Calu3 (cell line): ENCODE measurements at regions not wholly inside any gene's neighbourhood (a gene's known extent, or its start where the extent isn't known, plus 50 kb on each side); places are given as distances from the start of the nearest gene placed in this dataset.
A peak's percentile ranks its signal among the peaks of the same experiment; 100 is the strongest.

Experiments
- BruUV-seq: library from RNA; stranded (reverse); fragments of 400-500 nt; replicated peaks from 2 replicates; lab custom pipeline; 2021; lab: Mats Ljungman, UMichigan
- CTCF ChIA-PET: fragments of 300-600 bp; sonication (Branson Sonifier 250); formaldehyde crosslinking; loops from one replicate; lab custom pipeline; 2022; ENCODE audit warnings: antibody characterized with exemption; lab: Charles Lee
- DNase-seq: peaks from one replicate; pipeline ENCODE4 v3.0.0; 2022
- H3K27ac Mint-ChIP-seq: one replicate; pipeline ENCODE4 v1.8.0; 2022; ENCODE audit warnings: mixed read lengths; ENCODE audit not compliant: unreplicated experiment
- H3K27me3 Mint-ChIP-seq: one replicate; pipeline ENCODE4 v1.8.0; 2022; ENCODE audit warnings: mixed read lengths; ENCODE audit not compliant: unreplicated experiment
- H3K36me3 Mint-ChIP-seq: one replicate; pipeline ENCODE4 v1.8.0; 2022; ENCODE audit warnings: mild to moderate bottlenecking, moderate library complexity, mixed read lengths; ENCODE audit not compliant: insufficient read depth, unreplicated experiment
- H3K4me1 Mint-ChIP-seq: one replicate; pipeline ENCODE4 v1.8.0; 2022; ENCODE audit warnings: mild to moderate bottlenecking, low read depth, mixed read lengths; ENCODE audit not compliant: unreplicated experiment
- H3K4me3 Mint-ChIP-seq: one replicate; pipeline ENCODE4 v1.8.0; 2022; ENCODE audit warnings: mild to moderate bottlenecking, low read depth, moderate library complexity, mixed read lengths; ENCODE audit not compliant: unreplicated experiment
- H3K9me3 Mint-ChIP-seq: one replicate; pipeline ENCODE4 v1.8.0; 2022; ENCODE audit warnings: low read depth, mixed read lengths; ENCODE audit not compliant: unreplicated experiment
- intact Hi-C: fragments of 100-400 bp; cut with micrococcal nuclease; formaldehyde crosslinking; loops from one replicate; pipeline ENCODE4 v1.10.0; 2022; ENCODE audit not compliant: unreplicated experiment
- TF ChIP-seq, protein P1 (sequence below): fragments of 200-600 bp; IDR thresholded peaks from one replicate; pipeline ENCODE4 v1.8.0; 2022; ENCODE audit warnings: antibody characterized with exemption; ENCODE audit not compliant: unreplicated experiment

DNA sequence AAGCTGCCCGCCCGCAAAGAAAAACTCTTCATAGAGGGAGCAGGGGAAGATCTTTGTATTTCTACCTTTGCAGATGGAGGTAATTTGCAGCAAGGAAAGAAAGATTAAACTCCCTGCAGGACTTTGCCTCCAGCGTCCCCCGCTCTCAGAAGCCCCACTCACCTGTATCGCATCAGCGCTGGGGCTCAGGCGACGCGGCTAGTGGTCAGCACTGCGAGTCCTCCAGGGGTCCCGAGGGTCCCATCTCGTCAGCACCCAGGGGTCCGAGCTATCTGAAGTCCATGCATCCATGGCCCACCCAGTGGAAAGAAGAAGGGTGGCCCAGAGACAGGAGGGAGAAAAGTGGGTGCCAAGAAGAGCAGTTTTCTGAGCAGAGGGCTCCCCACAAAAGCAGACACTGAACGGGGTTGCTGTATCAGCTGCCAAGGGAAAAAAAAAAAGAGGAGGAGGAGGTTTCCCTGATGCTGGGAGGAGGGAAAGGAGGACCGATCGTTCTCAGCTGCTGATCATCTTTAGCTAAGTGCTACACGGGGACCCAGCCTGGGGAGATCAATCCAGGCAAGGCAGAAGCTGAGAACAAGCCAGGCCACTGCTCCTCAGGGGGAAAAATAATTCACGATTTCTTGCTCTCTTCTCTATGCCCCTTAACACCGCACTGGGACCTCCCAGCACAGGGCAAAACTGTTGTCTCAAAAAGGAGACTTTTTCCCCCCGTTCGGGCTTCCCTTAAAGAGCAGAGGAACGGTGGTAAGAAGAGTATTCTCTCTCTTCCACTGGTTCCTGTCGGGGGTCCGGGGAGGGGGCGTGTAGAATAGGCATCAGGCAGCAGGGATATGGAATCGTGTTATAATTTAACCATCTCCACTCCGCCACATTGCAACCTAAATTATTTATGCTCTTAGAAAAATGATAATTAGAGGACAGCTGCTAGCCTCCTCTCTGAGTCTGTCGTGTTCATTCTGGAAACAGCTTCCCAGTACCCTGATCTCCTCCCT lies 117.7 kb upstream of the CACNA1A start:
- Mint-ChIP-seq H3K9me3 (no peaks in the 10 kb centered on the region), H3K27ac (no peak overlapping the region), H3K27me3 (peaks cover 38% of the 10 kb centered on the region), H3K4me3 (no peak overlapping the region), H3K4me1 (peaks cover 6% of the 10 kb centered on the region), H3K36me3 (no peaks in the 10 kb centered on the region)
- CTCF ChIA-PET = no interaction called here
- no TSS peak for BruUV-seq
- no peak for DNase-seq
- TF ChIP-seq, protein P1, sequence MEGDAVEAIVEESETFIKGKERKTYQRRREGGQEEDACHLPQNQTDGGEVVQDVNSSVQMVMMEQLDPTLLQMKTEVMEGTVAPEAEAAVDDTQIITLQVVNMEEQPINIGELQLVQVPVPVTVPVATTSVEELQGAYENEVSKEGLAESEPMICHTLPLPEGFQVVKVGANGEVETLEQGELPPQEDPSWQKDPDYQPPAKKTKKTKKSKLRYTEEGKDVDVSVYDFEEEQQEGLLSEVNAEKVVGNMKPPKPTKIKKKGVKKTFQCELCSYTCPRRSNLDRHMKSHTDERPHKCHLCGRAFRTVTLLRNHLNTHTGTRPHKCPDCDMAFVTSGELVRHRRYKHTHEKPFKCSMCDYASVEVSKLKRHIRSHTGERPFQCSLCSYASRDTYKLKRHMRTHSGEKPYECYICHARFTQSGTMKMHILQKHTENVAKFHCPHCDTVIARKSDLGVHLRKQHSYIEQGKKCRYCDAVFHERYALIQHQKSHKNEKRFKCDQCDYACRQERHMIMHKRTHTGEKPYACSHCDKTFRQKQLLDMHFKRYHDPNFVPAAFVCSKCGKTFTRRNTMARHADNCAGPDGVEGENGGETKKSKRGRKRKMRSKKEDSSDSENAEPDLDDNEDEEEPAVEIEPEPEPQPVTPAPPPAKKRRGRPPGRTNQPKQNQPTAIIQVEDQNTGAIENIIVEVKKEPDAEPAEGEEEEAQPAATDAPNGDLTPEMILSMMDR = no peak
- intact Hi-C loops = no loop called here

DNA sequence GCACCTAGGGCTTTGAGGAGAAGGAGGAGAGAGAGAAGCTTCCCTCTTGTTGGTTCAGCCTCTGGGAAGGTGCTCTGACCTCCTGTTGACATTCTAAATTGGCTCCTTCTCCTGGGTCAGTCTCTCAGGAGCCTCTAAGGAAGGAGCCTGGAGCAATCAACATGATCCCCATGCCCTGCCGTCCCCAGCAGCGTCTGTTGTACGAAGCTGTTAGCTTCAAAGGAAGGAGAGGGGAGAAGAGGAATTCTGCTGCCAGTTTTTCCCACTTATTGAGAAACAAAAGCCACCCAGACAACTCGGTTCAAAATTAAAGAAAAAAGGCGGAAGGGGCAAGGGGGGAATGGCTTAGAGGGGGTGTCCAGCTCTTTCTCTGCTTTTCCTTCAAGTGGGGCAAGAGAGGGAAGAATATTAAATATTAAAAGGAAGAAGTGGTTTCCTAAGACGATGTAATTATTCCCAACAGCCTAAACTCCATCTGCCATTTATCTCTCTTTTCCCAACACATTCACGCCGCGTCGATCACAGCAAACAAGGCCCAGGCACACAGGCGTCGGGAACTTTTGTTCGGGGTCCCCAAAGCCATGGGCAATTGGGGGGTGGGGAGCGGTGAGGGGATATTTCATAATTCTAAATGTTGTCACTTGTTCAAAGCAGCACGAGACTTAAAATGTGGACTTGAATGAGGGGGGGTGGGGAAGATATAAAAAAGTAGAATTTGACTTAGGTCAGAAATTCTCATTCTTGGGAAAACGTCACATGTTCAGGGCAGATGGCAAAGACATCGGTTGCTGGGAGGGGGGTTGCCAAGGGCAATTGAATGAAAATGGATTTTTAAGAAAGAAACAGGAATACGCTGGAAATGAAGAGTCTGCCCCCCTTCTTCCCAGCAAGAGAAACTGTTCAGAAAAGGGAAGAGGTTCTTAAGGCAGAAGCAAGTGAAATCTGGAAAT lies 116.8 kb upstream of the CACNA1A start:
- H3K4me3 Mint-ChIP-seq = no peak overlapping the region
- no TSS peak for BruUV-seq

DNA sequence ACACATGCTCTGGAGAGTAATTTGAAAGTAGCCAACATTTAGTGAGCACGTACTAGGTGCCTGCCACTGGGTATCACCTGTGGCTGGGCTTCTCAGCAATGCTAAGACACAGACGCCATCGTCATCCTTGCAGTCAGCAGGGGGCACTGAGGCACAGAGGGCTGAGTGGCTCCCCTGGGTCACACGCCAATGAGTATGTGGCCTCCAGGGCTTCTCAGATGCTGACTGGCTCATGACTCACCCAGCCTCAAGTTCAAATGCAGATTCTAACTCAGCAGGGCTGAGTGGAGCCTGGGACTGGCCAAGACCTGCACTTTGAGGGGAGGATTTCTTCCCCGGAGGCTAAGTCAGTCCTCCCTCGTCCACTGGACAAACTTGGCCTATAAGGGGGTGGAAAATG lies 115.1 kb upstream of the CACNA1A start:
- Mint-ChIP-seq H3K27ac (no peak overlapping the region), H3K36me3 (no peaks in the 10 kb centered on the region), H3K4me3 (no peak overlapping the region), H3K4me1 (peaks cover 8% of the 10 kb centered on the region), H3K27me3 (peaks cover 64% of the 10 kb centered on the region), H3K9me3 (no peaks in the 10 kb centered on the region)
- BruUV-seq = no TSS peak
- CTCF ChIA-PET = no interaction called here
- TF ChIP-seq, protein P1 = no peak
- peak; percentile 67 for DNase-seq
- intact Hi-C loops = loop anchor here (1.0 kb wide), 1 partner anchor 97 kb away; no protein-coding TSS in a partner anchor

More for the DNA sequence above, 116.8 kb upstream of the CACNA1A start:
- Mint-ChIP-seq H3K9me3 (no peaks in the 10 kb centered on the region), H3K4me1 (peaks cover 8% of the 10 kb centered on the region), H3K36me3 (no peaks in the 10 kb centered on the region), H3K27me3 (peaks cover 48% of the 10 kb centered on the region), H3K27ac (no peak overlapping the region)
- intact Hi-C loops = no loop called here
- TF ChIP-seq, protein P1 = no peak
- no peak for DNase-seq
- CTCF ChIA-PET = no interaction called here

DNA sequence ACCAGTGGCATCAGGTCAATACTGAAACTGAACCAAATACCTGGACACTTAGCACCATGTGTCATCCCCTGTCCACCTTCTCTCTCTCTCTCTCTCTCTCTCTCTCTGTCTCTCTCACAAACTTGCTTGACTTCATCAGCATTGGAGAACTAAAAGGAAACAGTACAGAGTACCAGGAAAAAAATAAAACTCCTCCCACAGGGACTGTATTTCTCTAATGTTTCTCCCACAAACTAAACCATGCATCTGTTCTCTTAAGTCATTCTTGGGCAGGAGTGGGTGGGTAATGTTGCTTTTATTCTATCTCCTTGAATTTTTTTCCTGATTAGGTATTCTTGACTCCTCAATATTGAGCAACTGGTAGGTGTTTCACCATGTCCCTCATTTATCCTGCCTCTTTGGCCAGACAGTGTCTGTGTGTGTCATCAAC lies 112.9 kb upstream of the CACNA1A start:
- DNase-seq = no peak
- intact Hi-C loops = no loop called here
- H3K4me1 Mint-ChIP-seq = peaks cover 8% of the 10 kb centered on the region
- no TSS peak for BruUV-seq
- CTCF ChIA-PET = no interaction called here
- peaks cover 52% of the 10 kb centered on the region for H3K27me3 Mint-ChIP-seq
- H3K27ac Mint-ChIP-seq = no peak overlapping the region
- no peaks in the 10 kb centered on the region for H3K9me3 Mint-ChIP-seq
- H3K36me3 Mint-ChIP-seq = no peaks in the 10 kb centered on the region
- TF ChIP-seq, protein P1 = no peak
- H3K4me3 Mint-ChIP-seq = no peak overlapping the region
